ENCODE measurements at regions not wholly inside any gene's neighbourhood (a gene's known extent, or its start where the extent isn't known, plus 50 kb on each side); places are given as distances from the start of the nearest gene placed in this dataset.

GRCh38 chr14:84225268-84225667 is 1304.7 kb upstream of the FLRT2 start:
- Histone ChIP-seq H3K4me2 (replicated peaks; ENCODE audit: extremely low read depth, low read length, poor library complexity, severe bottlenecking) (no peak overlapping the region), H3K9me3 (replicated peaks in 1 of 2; ENCODE audit: control insufficient read depth in 1 of 2, insufficient read depth in 1 of 2, low read length in 2 of 2) (peaks cover 2 to 4% of the 10 kb centered on the region in 2 donors), H4K20me1 (ENCODE audit: insufficient read depth, low read length) (no peaks in the 10 kb centered on the region), H3K79me2 (ENCODE audit: insufficient read depth, low read length) (no peaks in the 10 kb centered on the region), H3K27me3 (ENCODE audit: control insufficient read depth in 2 of 2, insufficient read depth in 2 of 2, low read length in 2 of 2) (no peaks in the 10 kb centered on the region), H3K27ac (ENCODE audit: low read depth in 1 of 2, low read length in 2 of 2) (no peak overlapping the region), H3K36me3 (replicated peaks in 1 of 2; ENCODE audit: control insufficient read depth in 1 of 2, insufficient read depth in 2 of 2, low read length in 2 of 2) (no peaks in the 10 kb centered on the region), H2AFZ (ENCODE audit: insufficient read depth, low read depth, low read length, poor library complexity, severe bottlenecking) (no peak overlapping the region), H3K4me1 (ENCODE audit: control insufficient read depth in 1 of 2, insufficient read depth in 2 of 2, low read length in 2 of 2) (no peaks in the 10 kb centered on the region), H3K9ac (ENCODE audit: insufficient read depth, low read length, poor library complexity, severe bottlenecking) (no peak overlapping the region), H3K4me3 (replicated peaks in 1 of 3; ENCODE audit: low read depth in 2 of 3, low read length in 3 of 3) (no peak overlapping the region)
- no peaks in the 10 kb centered on the region for H3K36me3 Mint-ChIP-seq
- 100% methylated on average over 1 of the region's 1 CpG for WGBS (ENCODE audit: insufficient coverage)
- intact Hi-C loops (cut with micrococcal nuclease): no loop called here
- no peaks in the 10 kb centered on the region for H3K4me1 Mint-ChIP-seq
- no peak for TF ChIP-seq CTCF (IDR thresholded peaks at IDR 0.05)
- no peak overlapping the region for H3K27ac Mint-ChIP-seq
- H3K9me3 Mint-ChIP-seq: peaks cover 0 to 6% (median 2%) of the 10 kb centered on the region in 7 donors
- H3K4me3 Mint-ChIP-seq: no peak overlapping the region
- DNase-seq: no peak
- H3K27me3 Mint-ChIP-seq (ENCODE audit: low read depth in 3 of 3): no peaks in the 10 kb centered on the region

GRCh38 chr14:84228702-84229101 is 1301.2 kb upstream of the FLRT2 start:
- no peaks in the 10 kb centered on the region for H3K27me3 Mint-ChIP-seq (ENCODE audit: low read depth in 3 of 3)
- no peak for TF ChIP-seq CTCF (IDR thresholded peaks at IDR 0.05)
- H3K4me3 Mint-ChIP-seq: no peak overlapping the region
- H3K4me2 ChIP-seq (replicated peaks; ENCODE audit: extremely low read depth, low read length, poor library complexity, severe bottlenecking): no peak overlapping the region
- no peak overlapping the region for H3K27ac ChIP-seq (ENCODE audit: low read depth in 1 of 2, low read length in 2 of 2)
- no peak for DNase-seq
- no peaks in the 10 kb centered on the region for H3K79me2 ChIP-seq (ENCODE audit: insufficient read depth, low read length)
- H3K4me3 ChIP-seq (replicated peaks in 1 of 3; ENCODE audit: low read depth in 2 of 3, low read length in 3 of 3): no peak overlapping the region
- peaks cover 0 to 2% of the 10 kb centered on the region in 2 donors for H3K9me3 ChIP-seq (replicated peaks in 1 of 2; ENCODE audit: control insufficient read depth in 1 of 2, insufficient read depth in 1 of 2, low read length in 2 of 2)
- no peaks in the 10 kb centered on the region for H3K27me3 ChIP-seq (ENCODE audit: control insufficient read depth in 2 of 2, insufficient read depth in 2 of 2, low read length in 2 of 2)
- H3K36me3 ChIP-seq (replicated peaks in 1 of 2; ENCODE audit: control insufficient read depth in 1 of 2, insufficient read depth in 2 of 2, low read length in 2 of 2): no peaks in the 10 kb centered on the region
- H3K9me3 Mint-ChIP-seq: peaks cover 0 to 3% (median 0%) of the 10 kb centered on the region in 7 donors
- H3K4me1 ChIP-seq (ENCODE audit: control insufficient read depth in 1 of 2, insufficient read depth in 2 of 2, low read length in 2 of 2): no peaks in the 10 kb centered on the region
- intact Hi-C loops (cut with micrococcal nuclease): no loop called here
- H4K20me1 ChIP-seq (ENCODE audit: insufficient read depth, low read length): no peaks in the 10 kb centered on the region
- WGBS (ENCODE audit: insufficient coverage): no CpG with 5 or more reads among the region's 3 CpGs
- no peak overlapping the region for H3K9ac ChIP-seq (ENCODE audit: insufficient read depth, low read length, poor library complexity, severe bottlenecking)
- H3K4me1 Mint-ChIP-seq: no peaks in the 10 kb centered on the region
- H3K27ac Mint-ChIP-seq: no peak overlapping the region
- H2AFZ ChIP-seq (ENCODE audit: insufficient read depth, low read depth, low read length, poor library complexity, severe bottlenecking): no peak overlapping the region
- no peaks in the 10 kb centered on the region for H3K36me3 Mint-ChIP-seq

All from CD14-positive monocyte (primary cell).